ENCODE measurements at regions not wholly inside any gene's neighbourhood (a gene's known extent, or its start where the extent isn't known, plus 50 kb on each side); places are given as distances from the start of the nearest gene placed in this dataset.

- TF ChIP-seq CTCF (IDR thresholded peaks at IDR 0.05) (no peak), POLR2A (IDR thresholded peaks at IDR 0.05) (no peak), EP300 (IDR thresholded peaks at IDR 0.05) (no peak)
Measured at GRCh38 chrX:5220421-5220820, 1008.2 kb downstream of the NLGN4X start.

Measured in sigmoid colon (tissue), 4 donors.